HCT116 (cell line): ENCODE measurements at regions not wholly inside any gene's neighbourhood (a gene's known extent, or its start where the extent isn't known, plus 50 kb on each side); places are given as distances from the start of the nearest gene placed in this dataset.

Source experiments
- ATAC-seq: fragments of 200-7000 bp; cut with Tn5 transposase; 2 replicates; pipeline ENCODE4 v1.9.1; 2020; ENCODE audit warnings: mild to moderate bottlenecking, moderate library complexity
- BruUV-seq: library from RNA; stranded (reverse); fragments of 400-500 nt; replicated peaks from 2 replicates; lab custom pipeline; 2021; lab: Mats Ljungman, UMichigan
- CTCF ChIA-PET: fragments of 300-600 bp; sonication (Branson Sonifier 250); formaldehyde crosslinking; loops from one replicate; lab custom pipeline; 2021; ENCODE audit warnings: antibody characterized with exemption; lab: Charles Lee
- POLR2A ChIA-PET: fragments of 300-600, 350-600 bp; sonication (Branson Sonifier 250); formaldehyde crosslinking; loops from one replicate; lab custom pipeline; 2021; ENCODE audit warnings: antibody characterized with exemption; lab: Charles Lee
- RAD21 ChIA-PET, 2 experiments: fragments of 300-600 bp; sonication (Branson Sonifier 250); formaldehyde crosslinking; loops; one replicate each; lab custom pipeline; 2023; ENCODE audit warnings: low total read pairs in 2 of 2; ENCODE audit not compliant: uncharacterized antibody in 2 of 2, unreplicated experiment in 2 of 2, low non-redundant PET in 1 of 2; lab: Charles Lee
- DNase-seq: peaks from one replicate; pipeline ENCODE4 v3.0.0-alpha.2; 2010; ENCODE audit warnings: low read depth, low spot score
- H2AFZ ChIP-seq: fragments of 200-600 bp; shearing (Covaris generic), sonication (generic); 2 replicates; pipeline ENCODE4 v1.6.1; 2017; ENCODE audit warnings: low read depth, mixed run types, mixed read lengths, antibody characterized with exemption, low read length; ENCODE audit not compliant: poor library complexity, severe bottlenecking
- H3K27ac ChIP-seq: 2 replicates; pipeline ENCODE4 v1.5.1; 2012; ENCODE audit warnings: low read depth, low read length
- H3K27me3 ChIP-seq: fragments of 200-600 bp; sonication (generic); 2 replicates; pipeline ENCODE4 v1.6.1; 2016; ENCODE audit warnings: mixed run types, low read length, mixed read lengths; ENCODE audit not compliant: insufficient read depth
- H3K36me3 ChIP-seq, 2 experiments: fragments of 200-500 bp in 1 of 2; fragments of 200-600 bp in 1 of 2; sonication (Bioruptor generic) in 1 of 2; sonication (generic) in 1 of 2; 2 replicates each; pipeline versions ENCODE4 v1.5.1 to v1.6.1; 2014 to 2016; ENCODE audit warnings: low read length in 2 of 2, inconsistent platforms in 1 of 2, mixed read lengths in 1 of 2, mixed run types in 1 of 2; ENCODE audit not compliant: insufficient read depth in 2 of 2, control insufficient read depth in 1 of 2
- H3K4me1 ChIP-seq, 2 experiments: fragments of 200-600 bp in 1 of 2; sonication (generic) in 1 of 2; 2 replicates each; pipeline versions ENCODE4 v1.5.1 to v1.6.1; 2012 to 2017; ENCODE audit warnings: low read length in 2 of 2, inconsistent platforms in 1 of 2, mild to moderate bottlenecking in 1 of 2, mixed read lengths in 1 of 2, mixed run types in 1 of 2, moderate library complexity in 1 of 2; ENCODE audit not compliant: insufficient read depth in 2 of 2, control insufficient read depth in 1 of 2
- H3K4me2 ChIP-seq: fragments of 200-600 bp; sonication (generic); 2 replicates; pipeline ENCODE4 v1.6.1; 2017; ENCODE audit warnings: mixed run types, low read length, mixed read lengths
- H3K4me3 ChIP-seq, 2 experiments: fragments of 200-600 bp in 1 of 2; sonication (generic) in 1 of 2; replicated peaks in 1 of 2; 2 replicates each; pipeline ENCODE4 v1.5.1; 2011 to 2016; ENCODE audit warnings: low read length in 2 of 2, control low read depth in 1 of 2, low read depth in 1 of 2, mild to moderate bottlenecking in 1 of 2, mixed read lengths in 1 of 2, mixed run types in 1 of 2
- H3K79me2 ChIP-seq: fragments of 200-600 bp; sonication (generic); 2 replicates; pipeline ENCODE4 v1.6.1; 2017; ENCODE audit warnings: mild to moderate bottlenecking, mixed run types, low read length, moderate library complexity, mixed read lengths; ENCODE audit not compliant: insufficient read depth
- H3K9ac ChIP-seq: fragments of 200-600 bp; sonication (generic); 2 replicates; pipeline ENCODE4 v1.6.1; 2016; ENCODE audit warnings: low read length, mixed read lengths
- H3K9me2 ChIP-seq: fragments of 200-600 bp; sonication (generic), shearing (Covaris generic); 2 replicates; pipeline ENCODE4 v1.6.1; 2017; ENCODE audit warnings: mixed run types, mild to moderate bottlenecking, moderate library complexity; ENCODE audit not compliant: insufficient read depth
- H3K9me3 ChIP-seq, 2 experiments: fragments of 200-500 bp in 1 of 2; fragments of 200-600 bp in 1 of 2; sonication (Bioruptor generic) in 1 of 2; sonication (generic) in 1 of 2; 2 replicates each; pipeline ENCODE4 v1.6.1; 2014 to 2017; ENCODE audit warnings: low read length in 2 of 2, mixed read lengths in 2 of 2, inconsistent platforms in 1 of 2, low read depth in 1 of 2, mild to moderate bottlenecking in 1 of 2, mixed run types in 1 of 2, moderate library complexity in 1 of 2; ENCODE audit not compliant: control insufficient read depth in 1 of 2, insufficient read depth in 1 of 2
- H4K20me1 ChIP-seq: fragments of 200-600 bp; sonication (generic), shearing (Covaris generic); 2 replicates; pipeline ENCODE4 v1.6.1; 2017; ENCODE audit warnings: mixed run types, mild to moderate bottlenecking, moderate library complexity; ENCODE audit not compliant: insufficient read depth
- CBX3 ChIP-seq: IDR thresholded peaks from 2 replicates; pipeline ENCODE4 v1.6.1; 2012; ENCODE audit warnings: low read depth
- CEBPB ChIP-seq: IDR thresholded peaks from 2 replicates; pipeline ENCODE4 v1.6.1; 2012; ENCODE audit warnings: low read depth
- CTCF ChIP-seq, 3 experiments: fragments of 200-600 bp in 1 of 3; sonication (generic) in 1 of 3; IDR thresholded peaks in 2 of 3; conservative IDR thresholded peaks in 1 of 3; 2 replicates each; pipeline ENCODE4 v1.5.1; 2012 to 2017; ENCODE audit warnings: low read depth in 2 of 3, low read length in 2 of 3, antibody characterized with exemption in 1 of 3, borderline replicate concordance in 1 of 3, control low read depth in 1 of 3, mild to moderate bottlenecking in 1 of 3, mixed read lengths in 1 of 3, mixed run types in 1 of 3, moderate library complexity in 1 of 3; ENCODE audit not compliant: insufficient read depth in 1 of 3
- EZH2phosphoT487 ChIP-seq: fragments of 200-600 bp; IDR thresholded peaks from 2 replicates; pipeline ENCODE4 v1.6.1; 2018; ENCODE audit warnings: antibody characterized with exemption, borderline replicate concordance
- FOSL1 ChIP-seq: IDR thresholded peaks from 2 replicates; pipeline ENCODE4 v1.6.1; 2012; ENCODE audit warnings: low read depth
- JUND ChIP-seq: IDR thresholded peaks from 2 replicates; pipeline ENCODE4 v1.6.1; 2012
- RAD21 ChIP-seq: IDR thresholded peaks from 2 replicates; pipeline ENCODE4 v1.6.1; 2012; ENCODE audit warnings: low read depth, mild to moderate bottlenecking
- SIN3A ChIP-seq: IDR thresholded peaks from 2 replicates; pipeline ENCODE4 v1.6.1; 2012; ENCODE audit warnings: low read depth
- SP1 ChIP-seq: IDR thresholded peaks from 2 replicates; pipeline ENCODE4 v1.6.1; 2012; ENCODE audit warnings: low read depth
- TCF7L2 ChIP-seq: IDR thresholded peaks from 2 replicates; pipeline ENCODE4 v1.7.0; 2011; ENCODE audit warnings: borderline replicate concordance, inconsistent platforms; ENCODE audit not compliant: insufficient read depth, insufficient read length; ENCODE audit errors: extremely low read depth
- ZFX ChIP-seq: fragments of 450-650 bp; IDR thresholded peaks from 2 replicates; pipeline ENCODE4 v1.6.1; 2017
- ZNF274 ChIP-seq: fragments of 200-500 bp; sonication (Bioruptor generic); IDR thresholded peaks from 2 replicates; pipeline ENCODE4 v1.6.1; 2014; ENCODE audit warnings: mild to moderate bottlenecking, low read depth, low read length, inconsistent platforms
- intact Hi-C: fragments of 100-400 bp; cut with micrococcal nuclease; formaldehyde crosslinking; loops from 2 replicates; pipeline ENCODE4 v1.10.0; 2022
- TF ChIP-seq, protein P1 (sequence below): IDR thresholded peaks from 2 replicates; pipeline ENCODE4 v1.6.1; 2012
- TF ChIP-seq, protein P2 (sequence below): IDR thresholded peaks from 2 replicates; pipeline ENCODE4 v1.6.1; 2011; ENCODE audit warnings: mild to moderate bottlenecking, low read length, moderate library complexity; ENCODE audit not compliant: insufficient replicate concordance; ENCODE audit errors: extremely low read depth

- Histone ChIP-seq H3K9me3 (no peaks in the 10 kb centered on the region), H3K4me3 (peak overlapping the region; percentile 14 to 45), H3K9me2 (no peaks in the 10 kb centered on the region), H3K9ac (peak overlapping the region; percentile 52), H3K4me2 (peak overlapping the region; percentile 78)
- TF ChIP-seq, protein P1, sequence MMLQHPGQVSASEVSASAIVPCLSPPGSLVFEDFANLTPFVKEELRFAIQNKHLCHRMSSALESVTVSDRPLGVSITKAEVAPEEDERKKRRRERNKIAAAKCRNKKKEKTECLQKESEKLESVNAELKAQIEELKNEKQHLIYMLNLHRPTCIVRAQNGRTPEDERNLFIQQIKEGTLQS = no peak
- TF ChIP-seq CTCF (IDR thresholded peaks at IDR 0.05 in 2 of 3, conservative IDR thresholded peaks at IDR 0.05 in 1 of 3; ENCODE audit: borderline replicate concordance in 1 of 3, insufficient read depth in 1 of 3, low read depth in 2 of 3, low read length in 2 of 3) (peak; percentile 80 to 89 (median 83)), JUND (0 out of 2 replicates have a peak, but pooled peaks have one; percentile 25), FOSL1 (peak; percentile 35; the same call in 1 of the 2 replicates), ZNF274 (no peak), TCF7L2 (peak; percentile 34), SIN3A (no peak), RAD21 (peak; percentile 82), ZFX (no peak), CBX3 (peak; percentile 59), SP1 (peak; percentile 22; the same call in 1 of the 2 replicates), CEBPB (no peak), EZH2phosphoT487 (no peak)
- TF ChIP-seq, protein P2, sequence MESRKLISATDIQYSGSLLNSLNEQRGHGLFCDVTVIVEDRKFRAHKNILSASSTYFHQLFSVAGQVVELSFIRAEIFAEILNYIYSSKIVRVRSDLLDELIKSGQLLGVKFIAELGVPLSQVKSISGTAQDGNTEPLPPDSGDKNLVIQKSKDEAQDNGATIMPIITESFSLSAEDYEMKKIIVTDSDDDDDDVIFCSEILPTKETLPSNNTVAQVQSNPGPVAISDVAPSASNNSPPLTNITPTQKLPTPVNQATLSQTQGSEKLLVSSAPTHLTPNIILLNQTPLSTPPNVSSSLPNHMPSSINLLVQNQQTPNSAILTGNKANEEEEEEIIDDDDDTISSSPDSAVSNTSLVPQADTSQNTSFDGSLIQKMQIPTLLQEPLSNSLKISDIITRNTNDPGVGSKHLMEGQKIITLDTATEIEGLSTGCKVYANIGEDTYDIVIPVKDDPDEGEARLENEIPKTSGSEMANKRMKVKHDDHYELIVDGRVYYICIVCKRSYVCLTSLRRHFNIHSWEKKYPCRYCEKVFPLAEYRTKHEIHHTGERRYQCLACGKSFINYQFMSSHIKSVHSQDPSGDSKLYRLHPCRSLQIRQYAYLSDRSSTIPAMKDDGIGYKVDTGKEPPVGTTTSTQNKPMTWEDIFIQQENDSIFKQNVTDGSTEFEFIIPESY = no peak
- TF ChIP-seq, all 23 proteins: peak for 7
- RAD21 ChIA-PET = interaction anchor here in 1 of 2 experiments (0.9 kb wide), 1 partner anchor 50 kb away, joined by 3 read pairs; no protein-coding TSS in a partner anchor
- intact Hi-C loops = loop anchor here (1.0 to 5.0 kb wide), 3 partner anchors 49 to 436 kb away; no protein-coding TSS in a partner anchor
- DNase-seq (peak; percentile 76), ATAC-seq (peak; percentile 93)
- Histone ChIP-seq H3K36me3 (no peaks in the 10 kb centered on the region), H3K27ac (peak overlapping the region; percentile 64), H3K4me1 (peaks cover 15 to 25% of the 10 kb centered on the region in 2 experiments), H3K79me2 (no peaks in the 10 kb centered on the region), H3K27me3 (no peaks in the 10 kb centered on the region), H4K20me1 (no peaks in the 10 kb centered on the region), H2AFZ (peak overlapping the region; percentile 92)
- BruUV-seq = no TSS peak
- CTCF ChIA-PET = interaction anchor here (0.7 kb wide), 1 partner anchor 225 kb away, joined by 3 read pairs; no protein-coding TSS in a partner anchor
- POLR2A ChIA-PET = no interaction called here
Measured at GRCh38 chr1:115545791-115546733, 95.7 kb upstream of the VANGL1 start.
